ENCODE measurements at regions not wholly inside any gene's neighbourhood (a gene's known extent, or its start where the extent isn't known, plus 50 kb on each side); places are given as distances from the start of the nearest gene placed in this dataset.

- no peak for TF ChIP-seq ZNF274 (IDR thresholded peaks at IDR 0.05; ENCODE audit: low read depth, low read length)
- TF ChIP-seq YY1 (IDR thresholded peaks at IDR 0.05; ENCODE audit: insufficient read depth, insufficient read length): no peak
These were observed 681.5 kb upstream of the ACO1 start for GRCh38 chr9:31702957-31703356.

All from NT2/D1 (cell line).